BE2C (cell line): ENCODE measurements at regions not wholly inside any gene's neighbourhood (a gene's known extent, or its start where the extent isn't known, plus 50 kb on each side); places are given as distances from the start of the nearest gene placed in this dataset.

Experiments
- DNase-seq: peaks from one replicate; pipeline ENCODE4 v3.0.0-alpha.2; 2020
- H3K27me3 ChIP-seq: fragments of 250-450 bp; sonication (Bioruptor Pico); 2 replicates; pipeline ENCODE4 v1.5.1; 2020; ENCODE audit warnings: mild to moderate bottlenecking
- H3K36me3 ChIP-seq: fragments of 250-450 bp; sonication (Bioruptor Pico); 2 replicates; pipeline ENCODE4 v1.5.1; 2020; ENCODE audit warnings: mild to moderate bottlenecking
- H3K4me1 ChIP-seq: fragments of 250-450 bp; sonication (Bioruptor Pico); 2 replicates; pipeline ENCODE4 v1.5.1; 2020
- H3K4me3 ChIP-seq: 2 replicates; pipeline ENCODE4 v1.5.1; 2011; ENCODE audit warnings: low read depth, low read length
- H3K9me3 ChIP-seq: fragments of 250-450 bp; sonication (Bioruptor Pico); 2 replicates; pipeline ENCODE4 v1.5.1; 2020
- TF ChIP-seq, protein P1 (sequence below): IDR thresholded peaks from 2 replicates; pipeline ENCODE4 v1.5.1; 2012; ENCODE audit warnings: mild to moderate bottlenecking, low read depth, low read length

DNA sequence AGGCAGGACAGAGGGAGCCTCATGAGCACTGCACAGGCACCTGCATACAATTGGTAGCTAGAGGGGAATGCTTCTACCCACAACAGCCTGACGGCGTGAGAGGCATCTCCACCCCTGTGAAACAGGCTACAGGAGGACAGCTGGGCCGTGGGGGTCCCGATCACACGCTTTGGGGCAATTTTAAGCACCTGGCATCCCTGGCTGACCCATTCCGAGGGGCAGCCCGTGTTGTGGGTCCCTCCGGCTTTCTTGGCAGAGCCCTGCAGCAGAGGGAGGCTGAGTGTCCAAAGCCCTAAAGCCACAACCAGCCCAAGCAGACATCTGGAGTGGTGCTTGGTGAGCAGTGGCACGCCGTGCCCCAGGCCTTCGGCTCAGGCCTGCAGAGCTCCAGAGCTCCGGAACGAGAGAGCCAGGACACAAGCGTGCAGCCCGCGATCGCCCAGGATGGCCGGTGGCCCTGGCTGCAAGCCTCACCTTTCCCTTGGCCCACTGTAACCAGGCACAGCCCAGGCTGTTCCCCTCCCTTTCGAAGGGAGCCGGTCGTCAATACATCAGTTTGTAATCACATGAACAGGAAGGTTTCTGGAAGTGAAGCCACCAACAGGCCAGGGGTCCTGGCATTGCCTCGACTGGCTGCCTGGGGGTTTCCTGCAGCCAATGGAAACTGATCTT, 81.4 kb downstream of the DLL1 start:
- no peak for DNase-seq
- no peak overlapping the region for H3K4me3 ChIP-seq
- H3K27me3 ChIP-seq = no peaks in the 10 kb centered on the region
- H3K4me1 ChIP-seq = no peaks in the 10 kb centered on the region
- TF ChIP-seq, protein P1, sequence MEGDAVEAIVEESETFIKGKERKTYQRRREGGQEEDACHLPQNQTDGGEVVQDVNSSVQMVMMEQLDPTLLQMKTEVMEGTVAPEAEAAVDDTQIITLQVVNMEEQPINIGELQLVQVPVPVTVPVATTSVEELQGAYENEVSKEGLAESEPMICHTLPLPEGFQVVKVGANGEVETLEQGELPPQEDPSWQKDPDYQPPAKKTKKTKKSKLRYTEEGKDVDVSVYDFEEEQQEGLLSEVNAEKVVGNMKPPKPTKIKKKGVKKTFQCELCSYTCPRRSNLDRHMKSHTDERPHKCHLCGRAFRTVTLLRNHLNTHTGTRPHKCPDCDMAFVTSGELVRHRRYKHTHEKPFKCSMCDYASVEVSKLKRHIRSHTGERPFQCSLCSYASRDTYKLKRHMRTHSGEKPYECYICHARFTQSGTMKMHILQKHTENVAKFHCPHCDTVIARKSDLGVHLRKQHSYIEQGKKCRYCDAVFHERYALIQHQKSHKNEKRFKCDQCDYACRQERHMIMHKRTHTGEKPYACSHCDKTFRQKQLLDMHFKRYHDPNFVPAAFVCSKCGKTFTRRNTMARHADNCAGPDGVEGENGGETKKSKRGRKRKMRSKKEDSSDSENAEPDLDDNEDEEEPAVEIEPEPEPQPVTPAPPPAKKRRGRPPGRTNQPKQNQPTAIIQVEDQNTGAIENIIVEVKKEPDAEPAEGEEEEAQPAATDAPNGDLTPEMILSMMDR = no peak
- no peaks in the 10 kb centered on the region for H3K9me3 ChIP-seq
- H3K36me3 ChIP-seq = no peaks in the 10 kb centered on the region

GRCh38 chr6:170208651-170209353, 82.1 kb downstream of the DLL1 start:
- TF ChIP-seq, protein P1 = no peak
- no peaks in the 10 kb centered on the region for H3K27me3 ChIP-seq
- no peak overlapping the region for H3K4me3 ChIP-seq
- DNase-seq = no peak
- no peaks in the 10 kb centered on the region for H3K4me1 ChIP-seq
- no peaks in the 10 kb centered on the region for H3K9me3 ChIP-seq
- H3K36me3 ChIP-seq = no peaks in the 10 kb centered on the region

DNA sequence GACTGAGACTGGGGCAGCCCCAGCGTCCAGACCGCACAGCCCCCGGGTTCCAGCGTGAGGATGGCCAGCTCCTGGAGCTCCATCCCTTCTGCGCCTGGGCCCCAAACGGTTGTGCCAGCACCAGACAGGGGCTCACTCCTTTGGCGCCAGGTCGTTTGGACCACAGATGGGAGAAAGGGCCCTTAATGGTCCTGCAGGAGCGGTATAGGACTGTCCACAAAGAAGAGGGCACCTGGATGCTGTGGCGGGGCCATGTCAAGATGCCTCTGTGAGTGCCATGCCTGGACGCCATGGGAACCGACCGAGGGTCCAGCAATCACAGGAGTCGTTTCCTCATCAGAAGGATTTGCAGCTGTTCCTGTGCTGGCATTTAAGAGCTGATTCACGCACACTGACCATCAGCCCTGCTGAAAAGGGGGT, 82.7 kb downstream of the DLL1 start:
- no peak for DNase-seq
- H3K4me3 ChIP-seq = no peak overlapping the region
- H3K27me3 ChIP-seq = no peaks in the 10 kb centered on the region
- no peaks in the 10 kb centered on the region for H3K36me3 ChIP-seq
- TF ChIP-seq, protein P1 = no peak
- no peaks in the 10 kb centered on the region for H3K9me3 ChIP-seq
- no peaks in the 10 kb centered on the region for H3K4me1 ChIP-seq

GRCh38 chr6:170207586-170208181, 83.2 kb downstream of the DLL1 start:
- Histone ChIP-seq H3K4me3 (no peak overlapping the region), H3K36me3 (no peaks in the 10 kb centered on the region), H3K9me3 (no peaks in the 10 kb centered on the region), H3K27me3 (no peaks in the 10 kb centered on the region), H3K4me1 (no peaks in the 10 kb centered on the region)
- no peak for DNase-seq
- TF ChIP-seq, protein P1 = no peak

- Histone ChIP-seq H3K36me3 (no peaks in the 10 kb centered on the region), H3K4me1 (no peaks in the 10 kb centered on the region), H3K27me3 (no peaks in the 10 kb centered on the region), H3K9me3 (no peaks in the 10 kb centered on the region), H3K4me3 (no peak overlapping the region)
- DNase-seq = no peak
- TF ChIP-seq, protein P1 = no peak
These were observed 83.9 kb downstream of the DLL1 start for GRCh38 chr6:170206851-170207431.

DNA sequence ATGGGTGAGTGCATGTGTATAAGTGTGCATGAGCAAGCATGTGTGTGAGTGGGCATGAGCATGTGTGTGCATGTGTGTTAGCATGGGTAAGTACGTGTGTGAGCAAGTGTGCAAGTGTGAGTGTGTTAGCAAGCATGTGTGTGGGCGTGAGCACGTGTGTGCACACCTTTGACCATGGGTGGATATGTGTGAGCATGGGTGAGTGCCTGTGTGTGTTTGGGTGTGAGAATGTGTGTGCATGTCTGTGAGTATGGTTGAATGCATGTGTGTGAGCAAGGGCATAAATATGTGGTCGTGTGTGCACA, 84.6 kb downstream of the DLL1 start:
- DNase-seq = no peak
- H3K4me3 ChIP-seq = no peak overlapping the region
- TF ChIP-seq, protein P1 = no peak

More for the DNA sequence above, 84.6 kb downstream of the DLL1 start:
- H3K9me3 ChIP-seq = no peaks in the 10 kb centered on the region
- no peaks in the 10 kb centered on the region for H3K4me1 ChIP-seq
- H3K36me3 ChIP-seq = no peaks in the 10 kb centered on the region
- H3K27me3 ChIP-seq = no peaks in the 10 kb centered on the region
